ENCODE measurements at regions not wholly inside any gene's neighbourhood (a gene's known extent, or its start where the extent isn't known, plus 50 kb on each side); places are given as distances from the start of the nearest gene placed in this dataset.

DNA sequence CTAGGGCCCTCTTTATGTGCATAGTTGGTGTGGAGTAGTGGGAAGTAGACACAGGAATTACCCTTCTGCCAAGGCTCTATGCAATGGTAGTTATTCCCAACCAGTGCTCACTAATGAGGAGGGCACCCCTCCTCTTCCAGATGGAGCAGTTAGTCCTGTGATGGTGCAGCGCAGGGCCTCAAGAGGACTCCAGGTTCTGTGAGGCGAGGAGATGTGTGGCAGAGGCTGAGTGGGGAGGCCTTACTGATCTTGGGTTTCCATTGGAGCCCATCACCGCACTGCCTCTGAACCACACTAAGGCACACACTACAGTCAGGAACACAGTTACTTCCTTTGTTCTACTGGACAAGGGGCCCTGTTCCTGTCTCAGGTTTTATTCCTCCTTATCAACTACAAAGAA lies 122.5 kb upstream of the POU3F1 start:
- TF ChIP-seq, protein P1, sequence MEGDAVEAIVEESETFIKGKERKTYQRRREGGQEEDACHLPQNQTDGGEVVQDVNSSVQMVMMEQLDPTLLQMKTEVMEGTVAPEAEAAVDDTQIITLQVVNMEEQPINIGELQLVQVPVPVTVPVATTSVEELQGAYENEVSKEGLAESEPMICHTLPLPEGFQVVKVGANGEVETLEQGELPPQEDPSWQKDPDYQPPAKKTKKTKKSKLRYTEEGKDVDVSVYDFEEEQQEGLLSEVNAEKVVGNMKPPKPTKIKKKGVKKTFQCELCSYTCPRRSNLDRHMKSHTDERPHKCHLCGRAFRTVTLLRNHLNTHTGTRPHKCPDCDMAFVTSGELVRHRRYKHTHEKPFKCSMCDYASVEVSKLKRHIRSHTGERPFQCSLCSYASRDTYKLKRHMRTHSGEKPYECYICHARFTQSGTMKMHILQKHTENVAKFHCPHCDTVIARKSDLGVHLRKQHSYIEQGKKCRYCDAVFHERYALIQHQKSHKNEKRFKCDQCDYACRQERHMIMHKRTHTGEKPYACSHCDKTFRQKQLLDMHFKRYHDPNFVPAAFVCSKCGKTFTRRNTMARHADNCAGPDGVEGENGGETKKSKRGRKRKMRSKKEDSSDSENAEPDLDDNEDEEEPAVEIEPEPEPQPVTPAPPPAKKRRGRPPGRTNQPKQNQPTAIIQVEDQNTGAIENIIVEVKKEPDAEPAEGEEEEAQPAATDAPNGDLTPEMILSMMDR (IDR thresholded peaks at IDR 0.05; ENCODE audit: unreplicated experiment): no peak
- Mint-ChIP-seq H3K4me3 (ENCODE audit: low read depth, unreplicated experiment) (no peak overlapping the region), H3K36me3 (ENCODE audit: insufficient read depth, unreplicated experiment) (no peaks in the 10 kb centered on the region), H3K4me1 (ENCODE audit: low read depth, unreplicated experiment) (no peaks in the 10 kb centered on the region), H3K27ac (ENCODE audit: unreplicated experiment) (no peak overlapping the region), H3K27me3 (ENCODE audit: unreplicated experiment) (peaks cover 87% of the 10 kb centered on the region), H3K9me3 (ENCODE audit: low read depth, unreplicated experiment) (no peaks in the 10 kb centered on the region)
- DNase-seq: no peak
- intact Hi-C loops (cut with micrococcal nuclease; ENCODE audit: unreplicated experiment): no loop called here
- CTCF ChIA-PET: interaction anchor here (1.6 kb wide), 1 partner anchor 14 kb away, joined by 3 read pairs; no protein-coding TSS in a partner anchor
- no TSS peak for BruUV-seq (replicated peaks)

DNA sequence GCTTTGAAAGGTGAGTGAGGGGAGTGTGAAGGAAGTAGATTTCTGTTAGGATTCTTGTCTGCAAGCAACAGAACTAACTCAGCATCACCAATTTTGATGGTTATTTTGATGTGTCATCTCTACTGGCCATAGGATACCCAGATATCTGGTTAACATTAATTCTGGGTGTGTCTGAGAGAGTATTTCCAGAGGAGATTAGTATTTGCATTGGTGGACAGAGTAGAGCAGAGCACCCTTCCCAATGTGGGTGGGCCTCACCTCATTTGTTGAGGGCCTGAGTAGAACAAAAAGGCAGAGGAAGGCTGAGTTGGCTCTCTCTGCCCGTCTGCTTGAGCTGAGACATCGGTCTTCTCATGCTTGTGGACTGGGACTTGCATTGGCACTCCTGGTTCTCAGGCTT lies 121.8 kb upstream of the POU3F1 start:
- Mint-ChIP-seq H3K27ac (ENCODE audit: unreplicated experiment) (no peak overlapping the region), H3K27me3 (ENCODE audit: unreplicated experiment) (peaks cover 87% of the 10 kb centered on the region), H3K4me3 (ENCODE audit: low read depth, unreplicated experiment) (no peak overlapping the region), H3K9me3 (ENCODE audit: low read depth, unreplicated experiment) (no peaks in the 10 kb centered on the region), H3K36me3 (ENCODE audit: insufficient read depth, unreplicated experiment) (no peaks in the 10 kb centered on the region), H3K4me1 (ENCODE audit: low read depth, unreplicated experiment) (no peaks in the 10 kb centered on the region)
- CTCF ChIA-PET: interaction anchor here (0.6 kb wide), 1 partner anchor 66 kb away, joined by 3 read pairs; no protein-coding TSS in a partner anchor
- DNase-seq: no peak
- TF ChIP-seq, protein P1 (IDR thresholded peaks at IDR 0.05; ENCODE audit: unreplicated experiment): no peak
- BruUV-seq (replicated peaks): no TSS peak
- intact Hi-C loops (cut with micrococcal nuclease; ENCODE audit: unreplicated experiment): no loop called here

DNA sequence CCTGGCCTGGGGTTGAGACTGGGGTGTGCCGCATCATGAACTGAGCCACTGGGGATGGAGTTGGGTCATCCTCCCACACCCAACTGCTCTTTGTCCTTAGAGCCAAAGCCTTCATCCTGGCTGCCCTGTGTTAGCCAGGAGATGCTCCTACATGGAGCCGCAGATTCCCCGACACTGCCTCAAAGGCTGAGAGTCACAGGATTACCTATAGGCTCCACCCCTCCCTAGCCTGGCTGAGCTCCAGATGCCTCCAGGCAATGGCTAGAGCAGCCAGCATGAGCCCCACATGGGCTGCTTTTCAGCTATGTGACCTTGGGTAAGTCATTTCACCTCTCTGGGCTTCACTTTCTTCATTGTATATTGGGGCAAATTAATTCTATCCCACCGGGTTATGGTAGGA lies 119.9 kb upstream of the POU3F1 start:
- no peaks in the 10 kb centered on the region for H3K9me3 Mint-ChIP-seq (ENCODE audit: low read depth, unreplicated experiment)
- no peaks in the 10 kb centered on the region for H3K4me1 Mint-ChIP-seq (ENCODE audit: low read depth, unreplicated experiment)
- no peak overlapping the region for H3K27ac Mint-ChIP-seq (ENCODE audit: unreplicated experiment)
- no peak overlapping the region for H3K4me3 Mint-ChIP-seq (ENCODE audit: low read depth, unreplicated experiment)
- CTCF ChIA-PET: interaction anchor here (0.6 kb wide), 2 partner anchors 49 to 677 kb away, joined by 3 to 4 read pairs; no protein-coding TSS in a partner anchor
- H3K36me3 Mint-ChIP-seq (ENCODE audit: insufficient read depth, unreplicated experiment): no peaks in the 10 kb centered on the region
- intact Hi-C loops (cut with micrococcal nuclease; ENCODE audit: unreplicated experiment): no loop called here
- TF ChIP-seq, protein P1 (IDR thresholded peaks at IDR 0.05; ENCODE audit: unreplicated experiment): no peak
- peaks cover 69% of the 10 kb centered on the region for H3K27me3 Mint-ChIP-seq (ENCODE audit: unreplicated experiment)
- no TSS peak for BruUV-seq (replicated peaks)
- no peak for DNase-seq

DNA sequence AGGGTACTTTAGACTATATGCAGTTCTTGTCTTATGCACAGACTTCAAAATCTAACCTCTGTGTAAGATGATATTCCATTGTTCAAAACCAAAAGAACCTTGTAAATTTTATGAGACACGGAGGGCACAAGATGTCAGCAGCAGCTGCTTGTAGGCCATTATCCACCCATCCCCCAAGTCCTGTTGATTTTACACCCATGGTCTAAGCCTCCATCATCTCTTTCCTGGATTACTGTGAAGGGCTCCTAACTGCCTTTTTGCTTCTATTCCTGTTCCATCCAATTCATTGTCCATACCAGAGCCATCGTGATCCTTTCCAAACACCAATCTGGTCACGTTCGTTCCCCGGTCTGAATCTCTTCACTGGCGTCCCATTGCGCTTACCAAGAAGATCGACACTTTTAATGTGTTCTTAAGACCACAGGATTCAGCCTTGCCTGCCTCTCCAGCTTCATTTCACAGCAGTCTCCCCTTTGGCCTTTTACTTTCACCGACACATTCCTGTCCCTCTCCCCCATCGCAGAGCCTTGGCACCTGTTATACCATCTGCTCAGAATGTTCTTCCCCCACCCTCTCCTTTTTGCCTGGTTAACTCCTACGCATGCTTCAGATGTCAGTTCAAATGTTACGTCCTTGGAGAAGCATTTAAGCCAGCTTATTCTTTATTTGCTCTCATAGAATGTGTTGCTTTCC lies 107.3 kb upstream of the POU3F1 start:
- Mint-ChIP-seq H3K4me3 (ENCODE audit: low read depth, unreplicated experiment) (no peak overlapping the region), H3K36me3 (ENCODE audit: insufficient read depth, unreplicated experiment) (no peaks in the 10 kb centered on the region), H3K27me3 (ENCODE audit: unreplicated experiment) (peaks cover 91% of the 10 kb centered on the region), H3K27ac (ENCODE audit: unreplicated experiment) (no peak overlapping the region), H3K9me3 (ENCODE audit: low read depth, unreplicated experiment) (no peaks in the 10 kb centered on the region), H3K4me1 (ENCODE audit: low read depth, unreplicated experiment) (no peaks in the 10 kb centered on the region)
- BruUV-seq (replicated peaks): no TSS peak
- TF ChIP-seq, protein P1 (IDR thresholded peaks at IDR 0.05; ENCODE audit: unreplicated experiment): no peak
- no peak for DNase-seq
- CTCF ChIA-PET: no interaction called here
- intact Hi-C loops (cut with micrococcal nuclease; ENCODE audit: unreplicated experiment): no loop called here

All from Calu3 (cell line).